HG02642 (cell line): ENCODE measurements at regions not wholly inside any gene's neighbourhood (a gene's known extent, or its start where the extent isn't known, plus 50 kb on each side); places are given as distances from the start of the nearest gene placed in this dataset.

ENCODE experiments used
- ATAC-seq: cut with Tn5 transposase; IDR thresholded peaks from one replicate; pipeline ENCODE4 v1.9.1; 2021; ENCODE audit warnings: mild to moderate bottlenecking; ENCODE audit not compliant: unreplicated experiment, poor library complexity

- no peak for ATAC-seq
These were observed 133.4 kb downstream of the ATG4C start for GRCh38 chr1:62917314-62917713.

DNA sequence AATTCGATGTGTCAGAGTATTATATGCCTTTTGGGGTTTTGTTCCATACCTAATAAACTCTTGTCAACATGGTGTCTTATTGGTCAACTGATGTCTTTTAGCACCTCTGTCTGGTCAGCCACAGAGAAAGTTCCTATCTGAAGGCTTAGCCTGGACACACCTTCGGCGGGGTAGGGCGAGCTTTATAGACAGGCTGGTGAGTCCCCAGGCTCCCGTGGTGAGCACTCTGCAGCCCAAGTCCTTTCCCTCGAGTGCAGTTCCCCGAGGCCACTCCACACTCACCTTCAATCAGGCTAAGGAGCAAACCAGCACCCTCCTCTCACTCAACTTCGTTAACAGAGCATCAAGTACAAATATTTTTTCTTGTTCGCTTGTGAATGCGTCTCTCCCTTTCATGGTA, 133.9 kb downstream of the ATG4C start:
- ATAC-seq: no peak

- no peak for ATAC-seq
These were observed 134.8 kb downstream of the ATG4C start for GRCh38 chr1:62918700-62919099.

DNA sequence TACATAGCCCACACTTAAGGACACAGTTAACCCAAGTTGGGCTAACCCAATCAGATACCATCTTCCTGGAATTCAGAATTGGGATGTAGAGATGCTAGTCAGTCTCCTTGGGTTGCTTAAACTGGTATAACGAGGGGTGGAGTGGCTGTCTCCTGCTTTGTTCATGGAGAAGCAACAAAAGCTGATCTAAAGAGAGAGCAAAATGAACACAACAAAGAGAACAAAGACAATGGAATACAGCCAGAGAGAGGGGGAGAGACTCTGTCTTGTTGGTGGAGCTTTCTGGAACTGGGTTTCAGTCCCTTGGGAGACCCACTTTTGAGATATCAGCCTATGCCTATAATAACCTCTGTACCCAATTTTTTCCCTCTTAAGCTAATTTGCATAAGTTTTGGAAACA, 138.1 kb downstream of the ATG4C start:
- ATAC-seq: no peak

DNA sequence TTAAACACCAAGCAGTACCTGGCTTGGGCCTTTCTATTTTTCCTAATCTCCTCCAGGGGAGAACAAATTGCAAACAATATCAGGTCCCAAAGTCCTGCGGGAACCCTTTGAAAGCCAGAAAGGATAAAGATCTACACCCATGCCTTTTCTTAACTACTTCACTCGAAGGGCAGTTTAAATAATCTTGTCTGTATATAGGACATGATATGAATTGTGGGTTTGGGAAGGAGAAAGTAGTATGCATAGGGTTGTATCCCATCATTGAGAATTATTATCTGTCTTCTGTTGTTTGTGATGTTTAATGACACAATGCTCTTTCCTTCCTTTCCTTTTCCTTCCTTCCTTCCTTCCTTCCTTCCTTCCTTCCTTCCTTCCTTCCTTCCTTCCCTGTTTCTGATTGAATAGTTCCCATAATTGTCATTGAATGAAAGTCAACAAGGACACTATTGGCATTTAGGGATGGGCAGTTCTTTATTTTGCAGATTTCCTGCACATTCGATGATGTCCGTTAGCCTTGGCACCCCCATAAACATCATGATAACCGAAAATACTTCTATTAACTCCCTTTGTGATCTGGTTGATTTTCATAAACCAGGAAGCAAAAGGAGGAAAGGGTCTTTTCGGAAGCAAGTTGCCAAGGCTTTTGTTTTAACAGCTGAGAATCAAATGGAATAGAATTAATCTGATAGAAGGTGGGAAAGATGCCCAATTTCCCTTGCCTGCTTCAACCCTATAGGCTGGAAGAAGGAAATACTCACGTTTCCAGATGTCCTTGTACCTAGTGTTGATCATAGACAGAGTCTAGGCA, 141.3 kb downstream of the ATG4C start:
- ATAC-seq: no peak

DNA sequence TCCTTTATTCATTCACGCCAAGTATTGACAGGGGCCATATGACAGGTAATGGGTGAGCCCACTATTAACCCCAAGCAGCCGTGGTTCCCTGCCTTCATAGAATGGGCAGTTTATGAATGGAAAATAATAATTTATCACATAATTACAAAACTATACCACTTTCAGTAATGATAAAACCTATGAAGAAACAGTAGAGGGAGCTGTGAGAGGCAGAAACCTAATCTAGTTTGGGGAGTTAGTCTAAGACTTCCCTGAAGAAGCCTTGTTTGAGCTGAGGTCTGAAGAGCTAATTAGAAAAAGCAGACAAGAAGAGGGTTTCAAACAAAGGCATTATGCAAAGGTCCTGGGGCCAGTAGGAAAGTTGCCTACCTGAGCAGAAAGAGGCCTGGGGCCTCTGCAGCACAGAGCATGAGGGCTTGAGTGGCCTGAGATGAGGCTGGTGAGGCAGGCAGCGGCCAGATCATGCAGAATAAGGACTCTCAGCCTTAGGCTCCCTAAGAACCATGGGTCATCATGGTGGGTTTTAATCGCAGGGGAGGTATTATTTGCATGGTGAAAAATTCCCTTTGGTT, 142.8 kb downstream of the ATG4C start:
- no peak for ATAC-seq

GRCh38 chr1:62928885-62929284, 145.0 kb downstream of the ATG4C start:
- no peak for ATAC-seq

DNA sequence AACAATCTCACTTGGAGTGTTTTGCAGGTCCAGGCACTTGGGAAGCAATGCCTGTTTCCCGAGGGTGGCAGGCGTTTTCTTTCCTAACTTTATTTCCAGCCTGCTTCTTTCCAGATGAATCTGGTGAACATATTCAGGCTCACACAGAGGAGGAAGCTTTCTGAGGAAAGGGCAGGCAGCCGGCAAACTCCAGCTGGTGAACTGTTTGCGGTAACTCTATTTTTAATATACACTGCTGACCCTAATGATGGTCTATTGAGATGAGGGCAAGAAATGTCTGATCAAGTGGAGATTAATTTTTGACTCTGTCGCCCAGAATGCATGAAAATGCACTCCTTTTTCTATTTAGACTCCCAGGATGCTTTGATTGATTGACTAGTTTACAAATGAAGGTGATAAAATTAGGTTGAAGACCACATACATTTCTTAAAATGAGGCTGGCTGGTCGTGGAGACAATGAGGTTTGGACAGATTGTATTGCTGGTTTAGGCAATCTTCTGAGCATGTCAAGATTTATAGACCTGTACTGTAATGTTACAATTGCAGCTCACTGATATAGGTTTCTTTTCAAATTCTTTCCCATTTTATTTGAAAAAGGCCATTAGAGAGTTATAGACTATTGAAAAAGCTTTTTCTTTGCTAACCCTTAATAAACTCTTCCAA, 153.8 kb downstream of the ATG4C start:
- ATAC-seq: no peak

DNA sequence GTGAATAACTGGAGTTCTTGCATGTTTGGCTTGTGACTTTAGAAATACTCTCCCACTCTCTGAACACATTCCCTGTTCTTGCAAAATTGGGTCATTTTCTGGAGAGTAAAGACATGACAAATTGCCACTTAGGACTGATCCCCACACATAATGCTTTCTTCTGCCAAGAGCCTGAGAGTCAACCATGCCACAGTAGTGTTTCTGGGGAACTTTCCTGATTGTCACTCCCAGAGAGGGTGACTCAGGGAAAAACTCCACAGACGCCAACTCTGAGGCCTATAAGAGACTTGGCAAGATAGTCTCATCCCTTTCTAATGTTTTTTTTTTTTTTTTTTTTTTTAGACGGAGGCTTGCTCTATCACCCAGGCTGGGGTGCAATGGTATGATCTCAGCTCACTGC, 157.8 kb downstream of the ATG4C start:
- no peak for ATAC-seq

- no peak for ATAC-seq
These were observed 162.6 kb downstream of the ATG4C start for GRCh38 chr1:62946511-62946910.

DNA sequence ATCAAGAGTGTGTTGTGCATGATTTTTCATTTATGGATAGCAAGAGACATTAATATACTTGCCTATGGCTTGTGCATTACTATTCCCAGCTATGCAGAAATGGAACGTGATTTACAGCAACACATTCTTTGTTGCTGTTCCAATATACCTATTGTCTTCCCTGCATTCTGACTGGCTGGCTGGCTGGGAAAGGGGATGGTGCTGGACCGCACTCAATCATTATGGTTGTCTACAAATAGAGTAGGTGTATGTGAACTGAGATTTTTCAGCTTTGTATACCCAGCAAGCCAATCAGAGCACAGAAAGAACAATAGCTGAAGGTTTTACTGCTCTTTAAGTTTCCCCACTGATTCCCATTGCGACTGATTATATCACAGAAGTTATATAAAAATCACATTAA, 167.5 kb downstream of the ATG4C start:
- no peak for ATAC-seq

DNA sequence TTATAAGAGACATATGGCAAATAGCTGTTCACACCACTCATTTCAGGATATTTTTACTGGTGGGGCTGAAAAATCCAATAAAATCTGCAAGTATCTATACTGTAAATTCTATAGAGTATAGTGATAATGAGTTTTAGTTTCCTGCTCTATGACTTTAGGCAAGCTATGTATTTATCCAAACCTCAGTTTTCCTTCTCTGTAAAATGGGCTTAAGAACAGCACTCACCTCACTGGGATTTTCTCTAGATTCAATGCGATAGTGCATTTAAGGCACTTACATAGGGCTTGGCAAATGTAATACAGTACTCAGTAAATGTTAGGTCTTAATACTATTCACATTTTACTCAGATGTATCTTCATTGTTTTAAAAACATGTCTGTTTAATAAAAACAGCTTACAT, 168.7 kb downstream of the ATG4C start:
- ATAC-seq: no peak

GRCh38 chr1:62953633-62954032, 169.7 kb downstream of the ATG4C start:
- no peak for ATAC-seq

- no peak for ATAC-seq
These were observed 170.8 kb downstream of the ATG4C start for GRCh38 chr1:62954758-62955157.

GRCh38 chr1:62955666-62956065, 171.7 kb downstream of the ATG4C start:
- no peak for ATAC-seq

DNA sequence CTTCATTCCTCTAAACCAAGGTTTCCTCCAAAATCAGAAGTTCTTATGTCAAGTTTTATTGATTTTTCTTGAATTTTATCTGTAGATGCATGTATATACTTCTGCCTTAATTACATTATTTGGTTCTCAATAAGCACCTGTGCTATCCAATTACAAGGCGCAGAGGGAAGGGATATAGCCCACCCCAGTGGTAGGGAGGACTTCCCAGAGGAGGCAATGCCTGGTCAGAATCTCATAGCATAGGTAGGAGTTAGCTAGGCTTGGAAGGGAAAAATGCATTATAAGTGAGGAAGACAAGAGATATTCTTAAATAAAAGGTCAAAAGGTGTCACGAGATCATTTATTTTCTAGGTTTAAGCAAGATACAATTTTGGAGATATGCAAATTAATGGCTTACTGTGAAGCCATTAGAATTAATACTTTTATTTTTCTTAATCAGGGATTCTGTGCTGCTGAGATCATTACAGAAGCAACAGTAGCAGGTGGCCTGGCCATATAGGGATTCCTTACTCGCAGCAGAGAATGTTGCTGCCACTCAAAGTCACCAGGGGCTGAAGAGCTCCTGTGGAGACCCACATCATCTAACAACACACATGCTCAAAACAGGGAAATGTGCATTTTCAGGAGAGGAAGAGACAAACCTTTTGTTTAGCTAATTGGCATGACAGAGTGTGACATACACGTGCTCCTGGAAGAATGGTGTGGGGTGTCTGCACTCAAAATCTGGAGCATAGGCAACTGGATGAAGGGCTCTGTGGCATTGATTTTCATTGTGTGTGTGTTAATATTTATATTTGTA, 178.3 kb downstream of the ATG4C start:
- ATAC-seq: no peak

GRCh38 chr1:62962901-62963776, 179.2 kb downstream of the ATG4C start:
- peak; percentile 74 for ATAC-seq

GRCh38 chr1:62964141-62964540, 180.2 kb downstream of the ATG4C start:
- ATAC-seq: no peak

DNA sequence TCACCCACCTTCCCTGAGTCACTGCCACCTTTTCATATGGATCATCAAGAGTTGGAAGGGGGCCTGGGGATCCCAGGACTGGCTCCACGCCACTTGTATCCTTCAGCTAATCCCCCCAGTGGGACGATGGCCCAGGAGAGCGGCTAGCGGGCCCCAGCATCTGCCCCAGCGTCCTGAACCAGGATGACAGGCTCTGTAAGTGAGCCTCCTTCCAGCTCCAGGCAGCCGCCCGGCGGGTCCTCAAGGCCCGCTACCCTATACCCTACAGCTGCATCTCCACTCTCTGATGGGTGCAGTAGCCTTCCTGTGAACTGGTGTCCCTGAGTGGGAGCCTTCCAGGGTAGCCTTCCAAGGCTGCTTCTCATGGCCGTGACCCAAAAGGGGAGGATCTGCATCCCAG, 183.1 kb downstream of the ATG4C start:
- ATAC-seq: no peak

DNA sequence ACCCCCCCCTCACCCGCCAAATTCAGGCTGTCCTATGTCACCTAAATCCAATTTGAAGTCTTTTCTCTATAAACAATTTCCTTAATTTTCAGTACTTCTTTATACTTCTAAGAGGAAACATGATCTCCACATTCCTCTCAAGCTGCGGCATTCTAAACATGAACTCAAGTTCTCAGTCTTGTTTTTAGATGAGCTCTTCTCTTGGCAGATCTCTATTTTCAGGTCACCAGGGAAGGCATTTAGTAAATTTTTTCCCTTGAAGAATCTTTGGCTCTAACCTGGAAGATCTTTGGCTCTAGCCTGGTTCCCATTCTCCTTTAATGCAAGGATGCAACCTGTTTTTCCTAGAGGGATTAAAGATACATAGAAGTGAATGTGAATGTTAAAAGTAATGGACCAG, 193.4 kb downstream of the ATG4C start:
- ATAC-seq: no peak
